ENCODE measurements at regions not wholly inside any gene's neighbourhood (a gene's known extent, or its start where the extent isn't known, plus 50 kb on each side); places are given as distances from the start of the nearest gene placed in this dataset.

DNA sequence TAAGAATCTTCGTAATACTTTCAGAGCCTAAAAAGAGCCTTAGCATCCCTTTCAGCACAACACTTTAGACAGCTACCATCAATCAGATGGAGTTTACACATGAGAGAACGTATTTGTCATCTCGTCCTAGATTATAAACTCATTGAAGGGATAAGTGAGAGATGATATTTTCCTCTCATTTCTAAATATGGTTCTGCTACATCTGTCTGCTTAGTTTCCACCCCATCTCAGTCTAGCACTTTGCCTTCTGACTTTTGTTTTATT is 208.4 kb upstream of the CD180 start:
- TF ChIP-seq POLR2AphosphoS5 (IDR thresholded peaks at IDR 0.05; ENCODE audit: low read depth, low read length), result no peak
- TF ChIP-seq, protein P1, sequence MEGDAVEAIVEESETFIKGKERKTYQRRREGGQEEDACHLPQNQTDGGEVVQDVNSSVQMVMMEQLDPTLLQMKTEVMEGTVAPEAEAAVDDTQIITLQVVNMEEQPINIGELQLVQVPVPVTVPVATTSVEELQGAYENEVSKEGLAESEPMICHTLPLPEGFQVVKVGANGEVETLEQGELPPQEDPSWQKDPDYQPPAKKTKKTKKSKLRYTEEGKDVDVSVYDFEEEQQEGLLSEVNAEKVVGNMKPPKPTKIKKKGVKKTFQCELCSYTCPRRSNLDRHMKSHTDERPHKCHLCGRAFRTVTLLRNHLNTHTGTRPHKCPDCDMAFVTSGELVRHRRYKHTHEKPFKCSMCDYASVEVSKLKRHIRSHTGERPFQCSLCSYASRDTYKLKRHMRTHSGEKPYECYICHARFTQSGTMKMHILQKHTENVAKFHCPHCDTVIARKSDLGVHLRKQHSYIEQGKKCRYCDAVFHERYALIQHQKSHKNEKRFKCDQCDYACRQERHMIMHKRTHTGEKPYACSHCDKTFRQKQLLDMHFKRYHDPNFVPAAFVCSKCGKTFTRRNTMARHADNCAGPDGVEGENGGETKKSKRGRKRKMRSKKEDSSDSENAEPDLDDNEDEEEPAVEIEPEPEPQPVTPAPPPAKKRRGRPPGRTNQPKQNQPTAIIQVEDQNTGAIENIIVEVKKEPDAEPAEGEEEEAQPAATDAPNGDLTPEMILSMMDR (IDR thresholded peaks at IDR 0.05), result no peak
- TF ChIP-seq USF1 (IDR thresholded peaks at IDR 0.05; ENCODE audit: borderline replicate concordance, low read depth), result no peak
- no peak for TF ChIP-seq EP300 (IDR thresholded peaks at IDR 0.05; ENCODE audit: borderline replicate concordance in 1 of 2, low read depth in 1 of 2, low read length in 1 of 2)
- no peak for TF ChIP-seq FOXM1 (IDR thresholded peaks at IDR 0.05; ENCODE audit: low read depth)
- TF ChIP-seq, protein P2, sequence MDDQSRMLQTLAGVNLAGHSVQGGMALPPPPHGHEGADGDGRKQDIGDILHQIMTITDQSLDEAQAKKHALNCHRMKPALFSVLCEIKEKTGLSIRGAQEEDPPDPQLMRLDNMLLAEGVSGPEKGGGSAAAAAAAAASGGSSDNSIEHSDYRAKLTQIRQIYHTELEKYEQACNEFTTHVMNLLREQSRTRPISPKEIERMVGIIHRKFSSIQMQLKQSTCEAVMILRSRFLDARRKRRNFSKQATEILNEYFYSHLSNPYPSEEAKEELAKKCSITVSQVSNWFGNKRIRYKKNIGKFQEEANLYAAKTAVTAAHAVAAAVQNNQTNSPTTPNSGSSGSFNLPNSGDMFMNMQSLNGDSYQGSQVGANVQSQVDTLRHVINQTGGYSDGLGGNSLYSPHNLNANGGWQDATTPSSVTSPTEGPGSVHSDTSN (IDR thresholded peaks at IDR 0.05), result no peak
- TF ChIP-seq, protein P3, sequence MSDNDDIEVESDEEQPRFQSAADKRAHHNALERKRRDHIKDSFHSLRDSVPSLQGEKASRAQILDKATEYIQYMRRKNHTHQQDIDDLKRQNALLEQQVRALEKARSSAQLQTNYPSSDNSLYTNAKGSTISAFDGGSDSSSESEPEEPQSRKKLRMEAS (IDR thresholded peaks at IDR 0.05; ENCODE audit: low read depth), result no peak
- TF ChIP-seq TEAD4 (IDR thresholded peaks at IDR 0.05; ENCODE audit: borderline replicate concordance, insufficient read depth), result no peak
- no peak for TF ChIP-seq CHD2 (IDR thresholded peaks at IDR 0.05; ENCODE audit: low read length, partially characterized antibody)
- TF ChIP-seq NFIC (IDR thresholded peaks at IDR 0.05; ENCODE audit: borderline replicate concordance), result no peak
- no peak for TF ChIP-seq TCF12 (IDR thresholded peaks at IDR 0.05)
- TF ChIP-seq RCOR1 (IDR thresholded peaks at IDR 0.05; ENCODE audit: low read length), result no peak
- no peak for TF ChIP-seq YY1 (IDR thresholded peaks at IDR 0.05; ENCODE audit: low read depth)
